BJ (cell line): ENCODE measurements at regions not wholly inside any gene's neighbourhood (a gene's known extent, or its start where the extent isn't known, plus 50 kb on each side); places are given as distances from the start of the nearest gene placed in this dataset.

Source experiments
- CTCF ChIA-PET: fragments of 350-600 bp; formaldehyde crosslinking; extraction: SDS; loops from one replicate; lab custom pipeline; 2021; ENCODE audit warnings: antibody characterized with exemption, inconsistent platforms; lab: Yijun Ruan, JAX
- POLR2A ChIA-PET: fragments of 300-600 bp; sonication (Branson Sonifier 250); formaldehyde crosslinking; extraction: SDS; loops from one replicate; lab custom pipeline; 2021; ENCODE audit warnings: antibody characterized with exemption; lab: Charles Lee
- DNase-seq: peaks from one replicate; pipeline ENCODE4 v3.0.0-alpha.2; 2011; ENCODE audit warnings: low read depth
- H3K27me3 ChIP-seq: 2 replicates; pipeline ENCODE4 v1.6.0; 2011; ENCODE audit warnings: low read length; ENCODE audit not compliant: control insufficient read depth, insufficient read depth
- H3K36me3 ChIP-seq: 2 replicates; pipeline ENCODE4 v1.5.1; 2011; ENCODE audit warnings: low read length; ENCODE audit not compliant: control insufficient read depth, insufficient read depth
- H3K4me3 ChIP-seq: 2 replicates; pipeline ENCODE4 v1.5.1; 2011; ENCODE audit warnings: low read depth, mild to moderate bottlenecking, control low read depth, low read length
- CTCF ChIP-seq: IDR thresholded peaks from 2 replicates; pipeline ENCODE4 v1.5.1; 2011; ENCODE audit warnings: low read depth, mild to moderate bottlenecking, control low read depth, inconsistent platforms, low read length, moderate library complexity; ENCODE audit not compliant: insufficient read depth

DNA sequence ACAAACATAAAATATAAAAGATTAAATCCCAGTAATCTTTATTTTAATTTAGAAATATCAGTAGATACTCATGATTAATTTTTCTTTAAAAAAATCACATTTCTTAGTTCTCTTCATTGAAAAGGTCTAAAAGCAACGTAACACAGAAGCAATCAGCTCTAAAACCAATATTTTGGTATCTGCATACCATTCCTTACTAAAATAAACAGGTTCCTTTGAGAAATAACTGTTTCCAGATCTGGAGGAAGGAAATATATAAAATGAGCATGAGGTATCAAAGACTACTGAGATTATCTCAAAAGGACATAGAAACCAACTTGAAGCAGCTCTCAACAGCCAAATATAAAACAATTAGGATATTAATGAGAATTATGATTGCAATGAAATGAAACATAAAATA, 301.0 kb upstream of the GNAI1 start:
- Histone ChIP-seq H3K4me3 (no peak overlapping the region), H3K27me3 (no peaks in the 10 kb centered on the region), H3K36me3 (no peaks in the 10 kb centered on the region)
- ChIA-PET POLR2A (no interaction called here), CTCF (no interaction called here)
- TF ChIP-seq CTCF, result no peak
- DNase-seq, result no peak

DNA sequence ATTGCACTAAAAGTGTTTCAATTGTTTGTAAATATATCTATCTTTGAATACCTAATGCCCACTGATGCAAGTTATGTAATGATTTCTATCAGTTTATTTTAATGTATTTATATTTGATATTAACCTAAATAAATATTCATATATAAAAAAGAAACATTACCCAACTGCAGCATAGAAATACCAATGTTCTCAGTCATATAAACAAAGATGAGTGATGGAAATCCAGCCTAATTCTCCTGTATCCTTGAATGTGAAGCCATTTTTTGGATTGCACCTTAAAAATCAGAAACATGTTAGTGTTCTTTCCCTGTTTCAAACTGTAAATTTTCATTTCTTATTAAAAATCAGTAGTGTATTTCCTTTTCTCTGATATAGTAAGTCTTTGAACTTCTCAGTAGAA, 305.8 kb upstream of the GNAI1 start:
- no peak overlapping the region for H3K4me3 ChIP-seq
- ChIA-PET POLR2A (no interaction called here), CTCF (no interaction called here)
- TF ChIP-seq CTCF, result no peak
- no peak for DNase-seq
- no peaks in the 10 kb centered on the region for H3K27me3 ChIP-seq
- H3K36me3 ChIP-seq, result no peaks in the 10 kb centered on the region

- Histone ChIP-seq H3K4me3 (no peak overlapping the region), H3K27me3 (no peaks in the 10 kb centered on the region), H3K36me3 (no peaks in the 10 kb centered on the region)
- no peak for DNase-seq
- no peak for TF ChIP-seq CTCF
- CTCF ChIA-PET, result no interaction called here
- POLR2A ChIA-PET, result no interaction called here
Measured at GRCh38 chr7:79823246-79823951, 311.2 kb upstream of the GNAI1 start.

- Histone ChIP-seq H3K27me3 (no peaks in the 10 kb centered on the region), H3K36me3 (no peaks in the 10 kb centered on the region), H3K4me3 (no peak overlapping the region)
- DNase-seq, result no peak
- ChIA-PET CTCF (no interaction called here), POLR2A (no interaction called here)
- TF ChIP-seq CTCF, result no peak
Measured at GRCh38 chr7:79822620-79823240, 311.9 kb upstream of the GNAI1 start.

DNA sequence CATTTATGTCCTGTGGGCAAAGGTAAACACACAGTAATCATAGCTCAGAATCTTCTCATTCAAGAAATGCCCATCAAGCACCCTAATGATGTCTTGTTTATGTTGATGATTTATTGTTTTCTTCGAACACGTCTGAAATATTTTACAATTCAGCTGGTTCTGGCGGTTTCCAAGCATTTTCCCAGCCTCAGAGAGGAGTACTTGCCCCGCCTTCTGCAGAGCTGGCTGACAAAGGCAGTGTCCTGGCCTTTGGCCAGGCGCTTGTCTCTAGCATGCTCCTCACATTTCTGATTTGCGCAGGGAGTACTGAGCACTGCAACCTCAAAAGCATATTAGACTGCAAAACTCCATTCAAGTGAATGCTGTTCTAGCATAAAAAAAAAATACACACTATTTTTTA, 314.2 kb upstream of the GNAI1 start:
- ChIA-PET POLR2A (interaction anchor here (0.6 kb wide), 1 partner anchor 158 kb away, joined by 12 read pairs; no protein-coding TSS in a partner anchor), CTCF (interaction anchor here (0.5 kb wide), 1 partner anchor 253 kb away, joined by 3 read pairs; no protein-coding TSS in a partner anchor)
- DNase-seq, result no peak
- no peak for TF ChIP-seq CTCF
- H3K27me3 ChIP-seq, result no peaks in the 10 kb centered on the region
- H3K4me3 ChIP-seq, result no peak overlapping the region
- H3K36me3 ChIP-seq, result no peaks in the 10 kb centered on the region
